ENCODE measurements at regions not wholly inside any gene's neighbourhood (a gene's known extent, or its start where the extent isn't known, plus 50 kb on each side); places are given as distances from the start of the nearest gene placed in this dataset.

- H3K27me3 ChIP-seq (ENCODE audit: insufficient read depth, low read length), result 0 out of 2 replicates have a peak, but pooled peaks cover 18% of the 10 kb centered on the region
- no peaks in the 10 kb centered on the region for H3K4me1 ChIP-seq (ENCODE audit: insufficient read depth, low read length, severe bottlenecking)
- H3K9me2 ChIP-seq (ENCODE audit: low read depth, low read length), result no peaks in the 10 kb centered on the region
- no peaks in the 10 kb centered on the region for H3K36me3 ChIP-seq (ENCODE audit: insufficient read depth, low read length)
- no peak overlapping the region for H3K4me2 ChIP-seq (ENCODE audit: low read length)
- no peak overlapping the region for H3K27ac ChIP-seq (ENCODE audit: low read depth, low read length, poor library complexity, severe bottlenecking)
- H3F3A ChIP-seq (ENCODE audit: insufficient read depth, low read length), result no peaks in the 10 kb centered on the region
- no peaks in the 10 kb centered on the region for H3K79me2 ChIP-seq (ENCODE audit: insufficient read depth, low read length)
- no peak overlapping the region for H3K4me3 ChIP-seq (ENCODE audit: low read depth, low read length, poor library complexity, severe bottlenecking)
- no peak overlapping the region for H3K9ac ChIP-seq (ENCODE audit: low read length)
- H4K20me1 ChIP-seq (ENCODE audit: insufficient read depth, low read length), result no peaks in the 10 kb centered on the region
- no peak overlapping the region for H2AFZ ChIP-seq (ENCODE audit: low read length)
- H3K9me3 ChIP-seq (ENCODE audit: low read length), result no peaks in the 10 kb centered on the region
- TF ChIP-seq EZH2 (IDR thresholded peaks at IDR 0.05; ENCODE audit: borderline replicate concordance, low read length) (no peak), CTCF (IDR thresholded peaks at IDR 0.05; ENCODE audit: low read length) (no peak)
Observed at GRCh38 chr10:120975072-120975867, 124.1 kb downstream of the WDR11 start.

- no peak for TF ChIP-seq EZH2 (IDR thresholded peaks at IDR 0.05; ENCODE audit: borderline replicate concordance, low read length)
- no peak for TF ChIP-seq CTCF (IDR thresholded peaks at IDR 0.05; ENCODE audit: low read length)
- Histone ChIP-seq H3K4me3 (ENCODE audit: low read depth, low read length, poor library complexity, severe bottlenecking) (no peak overlapping the region), H3K27ac (ENCODE audit: low read depth, low read length, poor library complexity, severe bottlenecking) (no peak overlapping the region), H3K4me1 (ENCODE audit: insufficient read depth, low read length, severe bottlenecking) (no peaks in the 10 kb centered on the region), H4K20me1 (ENCODE audit: insufficient read depth, low read length) (no peaks in the 10 kb centered on the region), H2AFZ (ENCODE audit: low read length) (no peak overlapping the region), H3K9ac (ENCODE audit: low read length) (no peak overlapping the region), H3K9me3 (ENCODE audit: low read length) (no peaks in the 10 kb centered on the region), H3K79me2 (ENCODE audit: insufficient read depth, low read length) (no peaks in the 10 kb centered on the region), H3K9me2 (ENCODE audit: low read depth, low read length) (no peaks in the 10 kb centered on the region), H3K27me3 (ENCODE audit: insufficient read depth, low read length) (0 out of 2 replicates have a peak, but pooled peaks cover 18% of the 10 kb centered on the region), H3K36me3 (ENCODE audit: insufficient read depth, low read length) (no peaks in the 10 kb centered on the region), H3K4me2 (ENCODE audit: low read length) (no peak overlapping the region), H3F3A (ENCODE audit: insufficient read depth, low read length) (no peaks in the 10 kb centered on the region)
Observed at GRCh38 chr10:120975868-120976225, 124.7 kb downstream of the WDR11 start.

- no peak overlapping the region for H3K4me3 ChIP-seq (ENCODE audit: low read depth, low read length, poor library complexity, severe bottlenecking)
- H3K36me3 ChIP-seq (ENCODE audit: insufficient read depth, low read length), result no peaks in the 10 kb centered on the region
- H2AFZ ChIP-seq (ENCODE audit: low read length), result no peak overlapping the region
Observed at GRCh38 chr10:120977897-120978296, 126.7 kb downstream of the WDR11 start.

More at GRCh38 chr10:120977897-120978296, 126.7 kb downstream of the WDR11 start:
- Histone ChIP-seq H3K4me1 (ENCODE audit: insufficient read depth, low read length, severe bottlenecking) (no peaks in the 10 kb centered on the region), H3K9me3 (ENCODE audit: low read length) (no peaks in the 10 kb centered on the region), H3K27ac (ENCODE audit: low read depth, low read length, poor library complexity, severe bottlenecking) (no peak overlapping the region), H3K27me3 (ENCODE audit: insufficient read depth, low read length) (0 out of 2 replicates have a peak, but pooled peaks cover 12% of the 10 kb centered on the region), H3K9ac (ENCODE audit: low read length) (no peak overlapping the region), H4K20me1 (ENCODE audit: insufficient read depth, low read length) (no peaks in the 10 kb centered on the region), H3F3A (ENCODE audit: insufficient read depth, low read length) (no peaks in the 10 kb centered on the region), H3K9me2 (ENCODE audit: low read depth, low read length) (no peaks in the 10 kb centered on the region), H3K4me2 (ENCODE audit: low read length) (no peak overlapping the region), H3K79me2 (ENCODE audit: insufficient read depth, low read length) (no peaks in the 10 kb centered on the region)
- TF ChIP-seq CTCF (IDR thresholded peaks at IDR 0.05; ENCODE audit: low read length), result no peak
- no peak for TF ChIP-seq EZH2 (IDR thresholded peaks at IDR 0.05; ENCODE audit: borderline replicate concordance, low read length)
